Natural killer cell (primary cell): ENCODE measurements at regions not wholly inside any gene's neighbourhood (a gene's known extent, or its start where the extent isn't known, plus 50 kb on each side); places are given as distances from the start of the nearest gene placed in this dataset.

Source experiments
- ATAC-seq, 3 donors: fragments of 150-1000 bp in 2 of 3; fragments of 200-7000 bp in 1 of 3; cut with Tn5 transposase; 1 replicate in 1 of 3; 2 replicates in 2 of 3; pipeline ENCODE4 v1.10.0; 2021; ENCODE audit warnings: mild to moderate bottlenecking in 2 of 3, moderate library complexity in 2 of 3
- DNase-seq, 2 donors: peaks; one replicate each; pipeline versions ENCODE4 v3.0.0 to v3.0.0-alpha.2; 2013 to 2021; ENCODE audit warnings: mixed read lengths in 1 of 2
- H3K27ac ChIP-seq: one replicate; pipeline ENCODE4 v1.5.1; 2013; ENCODE audit warnings: mild to moderate bottlenecking, low read length
- H3K27me3 ChIP-seq: one replicate; pipeline ENCODE4 v1.6.1; 2013; ENCODE audit warnings: low read length; ENCODE audit not compliant: control insufficient read depth, insufficient read depth
- H3K36me3 ChIP-seq: one replicate; pipeline ENCODE4 v1.6.1; 2013; ENCODE audit warnings: low read length; ENCODE audit not compliant: control insufficient read depth, insufficient read depth
- H3K4me1 ChIP-seq: one replicate; pipeline ENCODE4 v1.6.1; 2013; ENCODE audit warnings: low read length; ENCODE audit not compliant: control insufficient read depth, insufficient read depth
- H3K4me3 ChIP-seq: one replicate; pipeline ENCODE4 v1.5.1; 2013; ENCODE audit warnings: low read length
- H3K9me3 ChIP-seq: one replicate; pipeline ENCODE4 v1.6.1; 2013; ENCODE audit warnings: low read length; ENCODE audit not compliant: control insufficient read depth, insufficient read depth
- H3K27ac Mint-ChIP-seq, 2 donors: one replicate each; pipeline ENCODE4 v1.8.0; 2022; ENCODE audit warnings: mild to moderate bottlenecking in 2 of 2, mixed read lengths in 2 of 2, moderate library complexity in 1 of 2
- H3K27me3 Mint-ChIP-seq, 2 donors: one replicate each; pipeline ENCODE4 v1.8.0; 2022; ENCODE audit warnings: low read depth in 2 of 2, mixed read lengths in 2 of 2
- H3K36me3 Mint-ChIP-seq: one replicate; pipeline ENCODE4 v1.8.0; 2022; ENCODE audit warnings: mixed read lengths
- H3K4me1 Mint-ChIP-seq, 2 donors: one replicate each; pipeline ENCODE4 v1.8.0; 2022; ENCODE audit warnings: mixed read lengths in 2 of 2
- H3K4me3 Mint-ChIP-seq: one replicate; pipeline ENCODE4 v1.8.0; 2022; ENCODE audit warnings: mild to moderate bottlenecking, moderate library complexity, mixed read lengths
- H3K9me3 Mint-ChIP-seq, 2 donors: one replicate each; pipeline ENCODE4 v1.8.0; 2022; ENCODE audit warnings: mixed read lengths in 2 of 2
- CTCF ChIP-seq: fragments of 200-600 bp; IDR thresholded peaks from one replicate; pipeline ENCODE4 v1.8.0; 2022; ENCODE audit warnings: antibody characterized with exemption
- WGBS: methylation state at CpG from one replicate; pipeline ENCODE4 v1.1.7; 2013; ENCODE audit warnings: missing lambda C conversion rate; ENCODE audit not compliant: insufficient coverage; 5-methylcytosine and 5-hydroxymethylcytosine counted together
- intact Hi-C: fragments of 100-400 bp; cut with micrococcal nuclease; formaldehyde crosslinking; loops from one replicate; pipeline ENCODE4 v1.14.2; 2022

GRCh38 chr13:72145383-72145782 lies 278.4 kb upstream of the DACH1 start:
- no peaks in the 10 kb centered on the region for H3K36me3 ChIP-seq
- DNase-seq (no peak), ATAC-seq (no peak)
- Mint-ChIP-seq H3K4me3 (no peak overlapping the region), H3K36me3 (no peaks in the 10 kb centered on the region), H3K9me3 (peaks cover 12 to 13% of the 10 kb centered on the region in 2 donors), H3K27ac (no peak overlapping the region), H3K4me1 (no peaks in the 10 kb centered on the region), H3K27me3 (no peaks in the 10 kb centered on the region)
- no peak overlapping the region for H3K27ac ChIP-seq
- H3K4me3 ChIP-seq = no peak overlapping the region
- no peak for TF ChIP-seq CTCF
- no peaks in the 10 kb centered on the region for H3K27me3 ChIP-seq
- intact Hi-C loops = no loop called here
- H3K9me3 ChIP-seq = peaks cover 7% of the 10 kb centered on the region
- no peaks in the 10 kb centered on the region for H3K4me1 ChIP-seq
- WGBS = 89% methylated on average over 2 of the region's 2 CpGs

- no peak overlapping the region for H3K4me3 ChIP-seq
- ATAC-seq = no peak
- peaks cover 12 to 17% of the 10 kb centered on the region in 2 donors for H3K9me3 Mint-ChIP-seq
- DNase-seq = no peak
- no peaks in the 10 kb centered on the region for H3K36me3 Mint-ChIP-seq
- no peaks in the 10 kb centered on the region for H3K36me3 ChIP-seq
- no peaks in the 10 kb centered on the region for H3K4me1 Mint-ChIP-seq
- no peak overlapping the region for H3K27ac ChIP-seq
- H3K4me3 Mint-ChIP-seq = no peak overlapping the region
- no peaks in the 10 kb centered on the region for H3K27me3 ChIP-seq
- no peak overlapping the region for H3K27ac Mint-ChIP-seq
- peaks cover 5% of the 10 kb centered on the region for H3K9me3 ChIP-seq
- no peak for TF ChIP-seq CTCF
- H3K4me1 ChIP-seq = no peaks in the 10 kb centered on the region
- intact Hi-C loops = no loop called here
- H3K27me3 Mint-ChIP-seq = no peaks in the 10 kb centered on the region
Measured at GRCh38 chr13:72144636-72145035, 277.6 kb upstream of the DACH1 start.

GRCh38 chr13:72141855-72142519 lies 275.0 kb upstream of the DACH1 start:
- Histone ChIP-seq H3K27me3 (no peaks in the 10 kb centered on the region), H3K4me3 (no peak overlapping the region), H3K9me3 (peaks cover 4% of the 10 kb centered on the region), H3K27ac (no peak overlapping the region), H3K4me1 (no peaks in the 10 kb centered on the region), H3K36me3 (no peaks in the 10 kb centered on the region)
- Mint-ChIP-seq H3K36me3 (no peaks in the 10 kb centered on the region), H3K4me1 (no peaks in the 10 kb centered on the region), H3K27ac (no peak overlapping the region), H3K9me3 (peaks cover 12 to 19% of the 10 kb centered on the region in 2 donors), H3K27me3 (no peaks in the 10 kb centered on the region), H3K4me3 (no peak overlapping the region)
- WGBS = 84% methylated on average over 3 of the region's 3 CpGs
- ATAC-seq (no peak), DNase-seq (no peak)
- no peak for TF ChIP-seq CTCF
- intact Hi-C loops = no loop called here

GRCh38 chr13:72139192-72139591 lies 272.2 kb upstream of the DACH1 start:
- intact Hi-C loops = no loop called here
- no peak overlapping the region for H3K4me3 Mint-ChIP-seq

More at GRCh38 chr13:72139192-72139591, 272.2 kb upstream of the DACH1 start:
- peaks cover 2 to 6% of the 10 kb centered on the region in 2 donors for H3K9me3 Mint-ChIP-seq
- 52% methylated on average over 1 of the region's 1 CpG for WGBS
- no peaks in the 10 kb centered on the region for H3K36me3 ChIP-seq
- H3K4me1 ChIP-seq = no peaks in the 10 kb centered on the region
- ATAC-seq (no peak), DNase-seq (no peak)
- H3K27ac Mint-ChIP-seq = no peak overlapping the region
- H3K27ac ChIP-seq = no peak overlapping the region
- no peaks in the 10 kb centered on the region for H3K27me3 Mint-ChIP-seq
- no peaks in the 10 kb centered on the region for H3K36me3 Mint-ChIP-seq
- no peaks in the 10 kb centered on the region for H3K4me1 Mint-ChIP-seq
- H3K9me3 ChIP-seq = peaks cover 4% of the 10 kb centered on the region
- no peak for TF ChIP-seq CTCF
- H3K27me3 ChIP-seq = no peaks in the 10 kb centered on the region
- H3K4me3 ChIP-seq = no peak overlapping the region
